ENCODE measurements at regions not wholly inside any gene's neighbourhood (a gene's known extent, or its start where the extent isn't known, plus 50 kb on each side); places are given as distances from the start of the nearest gene placed in this dataset.

DNA sequence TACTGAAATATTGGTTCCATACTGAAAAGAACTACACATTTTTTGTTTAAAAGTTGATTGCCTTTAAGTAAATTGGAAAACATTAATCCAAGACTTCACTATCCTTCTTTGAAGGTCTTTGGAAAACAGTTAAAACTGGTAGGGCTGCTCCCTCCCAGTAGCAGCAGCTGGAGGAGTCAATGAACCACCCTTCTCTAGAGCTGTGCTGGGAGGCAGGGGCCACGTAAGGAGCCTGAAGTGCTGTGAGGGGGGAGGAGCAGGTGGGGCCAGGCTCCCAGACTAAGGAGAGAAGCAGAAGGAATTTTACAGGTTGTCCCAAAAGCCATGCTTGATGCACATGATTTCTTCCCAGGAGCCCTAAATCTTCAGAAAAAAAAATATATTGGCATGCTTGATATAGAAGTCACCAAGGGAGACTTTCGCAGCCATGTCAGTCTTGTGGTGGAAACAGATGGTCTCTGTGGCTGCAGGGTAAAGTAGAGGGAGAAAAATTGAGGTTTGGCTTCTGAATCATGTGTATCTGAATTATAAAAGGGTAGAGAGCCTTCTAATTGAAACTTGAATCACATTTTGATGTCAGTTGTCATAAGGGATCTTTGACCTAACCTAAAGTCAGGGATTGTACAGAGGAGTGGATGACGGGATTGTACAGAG lies 673.2 kb upstream of the FRG1 start:
- TF ChIP-seq CTCF (conservative IDR thresholded peaks at IDR 0.05 in 1 of 2, IDR thresholded peaks at IDR 0.05 in 1 of 2; ENCODE audit: low read depth in 1 of 2, low read length in 2 of 2), result no peak
- no peak for TF ChIP-seq EZH2 (IDR thresholded peaks at IDR 0.05; ENCODE audit: low read length, missing control alignments)

Data from fibroblast of lung (primary cell).